ENCODE measurements at regions not wholly inside any gene's neighbourhood (a gene's known extent, or its start where the extent isn't known, plus 50 kb on each side); places are given as distances from the start of the nearest gene placed in this dataset.

DNA sequence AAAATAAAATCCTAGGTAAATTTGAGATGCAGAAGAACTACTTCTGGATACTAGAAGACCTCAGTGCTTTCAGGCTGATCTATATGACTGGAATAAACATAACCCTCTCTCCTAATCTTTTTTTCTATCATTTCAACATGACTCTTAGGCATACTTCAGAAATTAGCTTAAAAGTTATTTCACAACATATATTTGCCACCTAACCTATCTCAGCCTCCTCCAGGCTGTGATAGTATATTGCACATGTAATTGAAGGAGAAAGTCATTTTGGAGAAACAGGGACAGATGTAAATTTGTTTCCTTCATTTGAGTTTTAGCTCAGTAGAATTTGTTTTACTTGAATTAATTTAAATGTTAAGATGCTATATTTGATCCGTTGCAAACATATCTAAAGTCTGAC lies 1932.3 kb upstream of the CDH6 start:
- TF ChIP-seq, protein P1, sequence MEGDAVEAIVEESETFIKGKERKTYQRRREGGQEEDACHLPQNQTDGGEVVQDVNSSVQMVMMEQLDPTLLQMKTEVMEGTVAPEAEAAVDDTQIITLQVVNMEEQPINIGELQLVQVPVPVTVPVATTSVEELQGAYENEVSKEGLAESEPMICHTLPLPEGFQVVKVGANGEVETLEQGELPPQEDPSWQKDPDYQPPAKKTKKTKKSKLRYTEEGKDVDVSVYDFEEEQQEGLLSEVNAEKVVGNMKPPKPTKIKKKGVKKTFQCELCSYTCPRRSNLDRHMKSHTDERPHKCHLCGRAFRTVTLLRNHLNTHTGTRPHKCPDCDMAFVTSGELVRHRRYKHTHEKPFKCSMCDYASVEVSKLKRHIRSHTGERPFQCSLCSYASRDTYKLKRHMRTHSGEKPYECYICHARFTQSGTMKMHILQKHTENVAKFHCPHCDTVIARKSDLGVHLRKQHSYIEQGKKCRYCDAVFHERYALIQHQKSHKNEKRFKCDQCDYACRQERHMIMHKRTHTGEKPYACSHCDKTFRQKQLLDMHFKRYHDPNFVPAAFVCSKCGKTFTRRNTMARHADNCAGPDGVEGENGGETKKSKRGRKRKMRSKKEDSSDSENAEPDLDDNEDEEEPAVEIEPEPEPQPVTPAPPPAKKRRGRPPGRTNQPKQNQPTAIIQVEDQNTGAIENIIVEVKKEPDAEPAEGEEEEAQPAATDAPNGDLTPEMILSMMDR (IDR thresholded peaks at IDR 0.05; ENCODE audit: extremely low read depth in 1 of 2, insufficient read depth in 1 of 2, low read depth in 1 of 2, low read length in 2 of 2) = no peak
- no peak for TF ChIP-seq POLR2A (IDR thresholded peaks at IDR 0.05; ENCODE audit: low read depth, low read length)
- TF ChIP-seq POLR2AphosphoS5 (IDR thresholded peaks at IDR 0.05; ENCODE audit: insufficient read depth, low read depth, low read length) = no peak
- no peak for TF ChIP-seq EZH2 (IDR thresholded peaks at IDR 0.05; ENCODE audit: borderline replicate concordance, low read depth, low read length, severe bottlenecking)
- TF ChIP-seq, protein P2, sequence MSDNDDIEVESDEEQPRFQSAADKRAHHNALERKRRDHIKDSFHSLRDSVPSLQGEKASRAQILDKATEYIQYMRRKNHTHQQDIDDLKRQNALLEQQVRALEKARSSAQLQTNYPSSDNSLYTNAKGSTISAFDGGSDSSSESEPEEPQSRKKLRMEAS (IDR thresholded peaks at IDR 0.05; ENCODE audit: insufficient read depth, insufficient read length) = no peak
- TF ChIP-seq JUN (IDR thresholded peaks at IDR 0.05; ENCODE audit: borderline replicate concordance, insufficient read depth, insufficient read length, low read depth) = no peak

Data from endothelial cell of umbilical vein (primary cell).